Frontal cortex (tissue), 3 donors: ENCODE measurements at regions not wholly inside any gene's neighbourhood (a gene's known extent, or its start where the extent isn't known, plus 50 kb on each side); places are given as distances from the start of the nearest gene placed in this dataset.

Experiments used
- DNase-seq, 2 donors: peaks; one replicate each; pipeline ENCODE4 v3.0.0; 2012; ENCODE audit warnings: low spot score in 2 of 2
- FAIRE-seq: peaks from 2 replicates; lab custom pipeline; 2012; peaks lifted over from hg19 to GRCh38; lab: Jason Lieb, UNC
- donor health status: control.
- donor health status: control.
- donor health status: control.

DNA sequence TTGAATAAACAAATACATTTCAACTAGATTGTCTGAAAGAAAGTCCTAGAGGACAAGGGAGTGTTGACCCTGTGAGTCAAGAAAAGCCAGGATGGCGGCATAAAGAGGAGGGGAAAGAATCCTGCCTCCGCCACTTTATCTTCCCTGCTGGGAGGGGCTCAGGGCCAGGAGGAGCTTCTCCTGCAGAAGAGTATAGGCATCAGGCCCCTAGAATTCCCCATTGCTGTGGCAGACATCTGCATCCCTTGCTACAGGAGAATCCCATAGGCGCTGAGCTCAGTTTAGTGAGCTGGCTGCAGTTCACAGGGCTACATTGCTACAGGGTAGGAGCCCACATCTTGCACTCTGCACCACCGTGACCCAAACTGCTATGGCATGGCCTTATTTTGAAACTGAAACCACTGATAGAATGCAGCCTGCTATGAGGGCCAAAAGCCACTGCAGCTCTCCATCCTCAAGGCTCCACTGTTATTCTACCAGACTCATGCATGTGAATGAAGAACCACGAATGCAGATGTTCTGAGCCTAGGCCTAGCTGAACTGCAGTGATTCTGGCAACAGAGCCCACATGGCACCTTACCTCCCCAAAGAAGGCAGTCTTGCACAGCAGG lies 941.4 kb upstream of the CTNND2 start:
- DNase-seq (no peak), FAIRE-seq (no peak)

DNA sequence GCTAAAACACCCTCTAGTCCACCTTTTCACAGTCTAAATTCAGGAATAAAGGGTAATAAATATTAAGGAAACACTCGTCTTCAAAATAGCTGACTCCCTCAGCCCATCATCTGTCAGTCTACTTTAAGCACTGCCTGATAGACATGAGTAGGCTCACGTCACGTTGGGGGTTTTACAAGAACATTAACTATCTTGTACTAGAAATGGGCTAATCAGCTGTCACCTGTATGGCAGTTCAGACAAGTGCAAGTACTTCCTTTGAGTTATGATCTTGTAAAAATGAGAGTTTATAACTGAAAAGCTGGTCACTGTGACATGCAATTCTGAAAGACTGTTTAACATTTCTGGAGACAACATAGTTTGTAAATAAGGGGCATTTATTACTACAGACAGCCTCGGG lies 936.7 kb upstream of the CTNND2 start:
- FAIRE-seq (no peak), DNase-seq (no peak)

DNA sequence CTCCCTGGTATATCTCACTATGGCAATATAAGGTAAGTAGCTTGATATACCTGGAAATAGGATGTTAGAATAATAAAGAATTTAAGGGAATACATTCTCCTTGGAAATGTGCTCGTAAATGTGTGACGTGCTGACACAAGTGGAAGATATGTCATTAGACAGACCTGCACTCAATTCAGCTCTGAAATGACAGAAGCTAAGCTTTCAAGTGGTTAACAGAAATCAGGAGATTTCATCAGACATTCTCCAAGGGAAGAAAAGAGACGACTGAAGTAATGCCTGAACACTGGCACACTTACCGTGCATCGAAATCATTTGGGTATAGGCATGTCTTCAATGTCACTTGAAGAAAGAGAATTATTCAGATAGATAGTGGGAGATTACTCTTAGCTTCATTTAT lies 933.3 kb upstream of the CTNND2 start:
- DNase-seq (no peak), FAIRE-seq (no peak)

- FAIRE-seq, result no peak
- DNase-seq, result no peak
Measured at GRCh38 chr5:12825163-12825562, 920.9 kb upstream of the CTNND2 start.

GRCh38 chr5:12805165-12805698 lies 901.0 kb upstream of the CTNND2 start:
- FAIRE-seq (no peak), DNase-seq (no peak)

GRCh38 chr5:12799165-12799564 lies 894.9 kb upstream of the CTNND2 start:
- no peak for DNase-seq
- no peak for FAIRE-seq

- FAIRE-seq (no peak), DNase-seq (no peak)
Measured at GRCh38 chr5:12795333-12795663, 891.1 kb upstream of the CTNND2 start.

DNA sequence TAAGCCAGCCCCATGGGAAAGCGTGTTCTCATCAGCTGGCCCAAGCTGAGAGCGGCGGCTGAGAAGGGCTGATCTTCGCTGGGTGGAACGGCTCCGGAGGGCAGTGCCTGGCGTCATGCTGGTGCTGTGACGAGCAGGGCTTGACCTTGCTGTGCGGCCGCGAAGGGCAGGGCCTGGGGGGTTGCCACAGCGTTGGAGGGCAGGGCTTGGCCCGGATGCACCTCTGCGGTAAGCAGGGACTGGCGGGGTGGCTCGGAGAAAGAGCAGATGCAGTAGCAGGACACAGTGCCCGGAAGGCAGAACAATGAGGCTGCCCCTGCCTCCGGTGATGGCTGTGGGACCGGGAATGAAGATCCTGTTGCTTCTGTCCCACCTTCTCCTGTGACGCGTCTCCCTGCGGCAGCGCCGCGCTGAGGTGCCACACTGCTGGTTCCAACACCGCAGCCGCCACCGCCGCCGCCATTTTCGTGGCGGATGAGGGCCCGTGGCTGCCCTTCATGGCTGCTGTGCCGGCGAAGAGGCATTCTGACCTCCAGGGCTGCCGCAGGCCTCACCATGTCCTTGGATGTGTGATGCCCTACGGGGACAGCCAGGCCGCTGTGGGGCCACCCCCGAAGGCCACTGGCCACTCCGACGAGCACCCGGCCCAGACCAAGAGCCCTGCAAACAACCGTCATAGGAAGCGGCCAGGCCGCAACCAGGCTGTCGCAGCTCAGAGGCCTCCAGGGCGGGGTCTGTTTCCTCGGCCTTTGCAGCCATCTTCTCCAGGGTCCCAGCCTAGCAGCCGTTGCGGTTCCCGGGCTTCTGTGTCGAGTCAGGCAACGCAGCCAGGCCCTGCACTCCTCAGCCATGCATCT lies 890.5 kb upstream of the CTNND2 start:
- FAIRE-seq (no peak), DNase-seq (no peak)

- no peak for FAIRE-seq
- no peak for DNase-seq
Measured at GRCh38 chr5:12793373-12793772, 889.1 kb upstream of the CTNND2 start.

DNA sequence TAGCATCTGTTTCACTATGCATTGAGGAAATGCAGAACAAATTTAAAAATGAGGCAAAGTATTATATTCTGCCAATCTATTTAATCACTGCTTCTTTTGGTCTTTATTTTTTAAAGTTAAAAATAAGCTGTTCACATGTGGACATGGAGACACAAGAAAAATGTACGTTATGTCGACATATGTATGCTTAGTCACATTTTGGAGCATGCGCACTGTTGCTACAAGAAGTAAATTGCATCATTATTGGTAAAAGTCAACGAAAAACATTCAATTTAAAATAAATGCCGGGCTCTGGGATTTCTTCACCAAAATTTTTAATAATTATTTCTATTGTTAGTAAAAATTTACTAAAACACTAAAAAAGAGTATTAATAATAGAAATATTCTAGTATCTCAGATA lies 876.3 kb upstream of the CTNND2 start:
- FAIRE-seq (no peak), DNase-seq (no peak)

DNA sequence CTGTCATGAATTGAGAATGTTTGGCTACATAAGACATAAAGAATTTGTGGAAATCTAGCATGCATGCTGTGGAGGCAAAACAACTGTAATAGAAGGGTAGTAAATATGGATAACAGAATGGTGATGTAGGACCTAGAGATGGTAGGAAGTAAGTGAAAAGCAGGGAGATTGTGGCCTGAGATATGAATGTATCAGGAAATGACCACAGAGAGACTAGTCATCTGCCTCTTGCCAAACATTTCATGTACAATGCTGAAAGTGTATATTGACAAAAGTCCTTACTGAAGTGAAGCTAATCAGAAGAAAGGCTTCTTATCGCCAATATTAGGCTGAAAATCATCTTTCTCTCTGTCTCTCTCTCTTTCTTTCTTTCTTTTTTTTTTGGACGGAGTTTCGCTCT lies 873.1 kb upstream of the CTNND2 start:
- DNase-seq (no peak), FAIRE-seq (no peak)

- DNase-seq (no peak), FAIRE-seq (no peak)
Measured at GRCh38 chr5:12772276-12772675, 868.0 kb upstream of the CTNND2 start.

GRCh38 chr5:12759377-12759776 lies 855.1 kb upstream of the CTNND2 start:
- DNase-seq, result no peak
- FAIRE-seq, result no peak

DNA sequence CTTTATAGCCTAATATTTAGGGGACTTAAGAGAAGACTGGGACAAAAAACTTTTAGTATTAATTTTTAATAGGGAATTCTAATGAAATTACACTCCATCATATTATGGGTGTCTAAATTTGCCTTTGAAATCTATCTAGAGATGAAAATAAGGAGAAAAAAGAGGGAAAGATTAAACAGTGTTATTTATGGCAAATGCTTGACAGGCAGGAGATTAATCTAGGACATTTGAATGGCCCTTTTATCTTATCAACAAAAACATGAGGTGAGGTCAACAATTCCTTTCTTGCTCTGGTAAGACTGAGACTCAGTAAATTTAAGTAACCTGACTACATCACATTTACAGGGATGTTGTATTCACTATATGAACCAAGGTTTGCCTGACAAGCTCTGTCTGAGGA lies 852.8 kb upstream of the CTNND2 start:
- no peak for FAIRE-seq

DNA sequence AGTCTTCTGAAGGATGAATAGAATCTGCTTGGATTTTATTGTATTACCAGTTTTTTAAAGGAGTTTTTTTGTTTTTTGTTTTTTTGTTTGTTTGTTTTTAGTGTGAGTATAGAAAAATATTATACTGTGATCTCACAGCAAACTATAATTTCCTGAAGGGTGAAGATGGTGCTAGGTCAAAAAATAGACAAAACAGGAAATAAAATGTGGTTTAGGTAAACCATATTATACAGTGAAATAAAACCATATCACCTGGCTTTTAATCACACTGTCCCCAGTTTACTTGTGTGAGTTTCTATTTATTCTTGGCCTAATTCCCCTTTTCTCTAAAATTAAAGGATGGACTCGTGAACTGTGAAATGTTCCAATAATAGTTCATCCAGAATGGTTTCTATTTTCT lies 841.3 kb upstream of the CTNND2 start:
- no peak for DNase-seq
- FAIRE-seq, result no peak

More for the DNA sequence above, 852.8 kb upstream of the CTNND2 start:
- DNase-seq, result no peak

GRCh38 chr5:12743582-12743981 lies 839.3 kb upstream of the CTNND2 start:
- DNase-seq (no peak), FAIRE-seq (no peak)

DNA sequence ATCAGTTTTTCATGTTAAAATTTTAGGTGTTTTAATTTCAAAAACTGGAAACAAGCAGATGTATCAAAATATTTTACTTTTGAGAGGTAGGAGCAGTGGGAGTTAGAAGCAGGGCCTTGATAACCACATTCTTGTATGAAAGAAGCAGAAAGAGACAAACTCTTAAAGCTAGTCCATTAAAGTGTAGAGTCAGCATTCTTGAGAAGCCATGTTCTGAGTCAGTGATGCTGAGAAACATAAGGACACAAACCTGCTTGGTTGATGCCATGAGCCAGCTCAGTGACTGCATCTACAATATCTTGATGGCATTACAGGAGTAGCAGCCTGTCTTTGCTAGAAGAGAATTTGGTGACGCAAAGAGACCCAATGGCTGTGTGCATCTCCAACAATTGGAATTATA lies 826.1 kb upstream of the CTNND2 start:
- FAIRE-seq (no peak), DNase-seq (no peak)

DNA sequence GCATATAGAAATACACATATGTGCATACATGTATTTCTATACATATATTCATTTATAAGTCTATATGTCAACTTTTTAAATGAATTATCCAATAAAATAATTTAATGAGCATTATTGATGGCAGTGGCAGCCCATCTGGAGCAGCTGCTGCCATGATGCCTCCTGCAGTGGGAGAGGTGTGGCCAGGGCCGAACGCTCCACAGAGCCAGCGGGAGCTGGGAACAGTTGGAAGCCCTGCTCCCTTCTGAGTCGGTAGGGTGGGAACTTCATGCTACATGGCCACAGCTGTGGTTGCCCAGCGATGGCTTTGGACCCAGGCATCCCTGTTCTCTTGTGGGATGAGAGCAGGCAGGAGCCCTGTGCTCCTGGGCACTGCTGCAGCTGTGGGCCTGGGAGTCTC lies 812.4 kb upstream of the CTNND2 start:
- FAIRE-seq (no peak), DNase-seq (no peak)

DNA sequence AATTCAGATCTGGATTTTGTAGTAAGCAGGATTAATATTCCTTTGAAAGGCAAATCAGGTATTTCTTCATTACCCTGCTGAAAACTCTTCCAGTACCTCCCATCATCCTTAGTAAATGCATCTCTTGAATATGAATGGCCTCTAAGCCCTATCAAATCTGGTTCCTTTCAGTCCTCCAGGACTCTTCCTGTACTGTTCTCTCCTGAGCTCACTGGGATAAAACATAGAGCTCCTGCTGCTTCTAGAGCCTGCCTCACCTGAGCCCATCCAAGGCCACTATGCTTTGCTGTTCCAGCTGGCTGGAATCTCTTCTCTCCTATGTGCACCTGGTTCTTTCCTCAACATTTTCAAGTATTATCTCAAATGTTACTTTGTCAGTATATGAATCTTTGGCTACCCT lies 803.3 kb upstream of the CTNND2 start:
- FAIRE-seq (no peak), DNase-seq (no peak)

GRCh38 chr5:12704955-12705354 lies 800.7 kb upstream of the CTNND2 start:
- FAIRE-seq (no peak), DNase-seq (no peak)

- FAIRE-seq (no peak), DNase-seq (no peak)
Measured at GRCh38 chr5:12703254-12703653, 799.0 kb upstream of the CTNND2 start.

- DNase-seq (no peak), FAIRE-seq (no peak)
Measured at GRCh38 chr5:12695651-12696050, 791.4 kb upstream of the CTNND2 start.
